K562 (cell line): ENCODE measurements at regions not wholly inside any gene's neighbourhood (a gene's known extent, or its start where the extent isn't known, plus 50 kb on each side); places are given as distances from the start of the nearest gene placed in this dataset.

ENCODE experiments used
- ERF ChIP-seq: fragments of 450-650 bp; formaldehyde crosslinking; IDR thresholded peaks from 2 replicates; pipeline ENCODE4 v1.4.0; 2020; ENCODE audit warnings: mild to moderate bottlenecking, mixed read lengths
- HIVEP1 ChIP-seq: fragments of 250-450 bp; sonication (Bioruptor Pico); IDR thresholded peaks from 2 replicates; pipeline ENCODE4 v1.4.0; 2020; ENCODE audit warnings: mild to moderate bottlenecking
- JUND ChIP-seq, 2 experiments: IDR thresholded peaks; 2 replicates in 1 of 2; 3 replicates in 1 of 2; pipeline ENCODE4 v1.6.1; 2011; ENCODE audit warnings: borderline replicate concordance in 2 of 2, low read depth in 2 of 2, low read length in 2 of 2, improper control_type of control experiment in 1 of 2, missing biosample characterization in 1 of 2, missing genetic modification characterization in 1 of 2, missing genetic modification reagents in 1 of 2
- KLF16 ChIP-seq: IDR thresholded peaks from 2 replicates; pipeline ENCODE4 v1.6.1; 2016; ENCODE audit warnings: antibody characterized with exemption
- NBN ChIP-seq: fragments of 450-650 bp; IDR thresholded peaks from 2 replicates; pipeline ENCODE4 v1.6.1; 2016; ENCODE audit warnings: low read depth, mild to moderate bottlenecking
- NFE2 ChIP-seq: IDR thresholded peaks from 2 replicates; pipeline ENCODE4 v1.6.1; 2014; ENCODE audit warnings: antibody characterized with exemption, low read depth
- REST ChIP-seq, 2 experiments: fragments of 450-650 bp; formaldehyde crosslinking in 1 of 2; IDR thresholded peaks; 2 replicates each; pipeline versions ENCODE4 v1.4.0 to v1.6.1; 2014 to 2020; ENCODE audit warnings: mild to moderate bottlenecking in 2 of 2, borderline replicate concordance in 1 of 2, low read depth in 1 of 2
- SAFB2 ChIP-seq: fragments of 200-400 bp; formaldehyde crosslinking; IDR thresholded peaks from 2 replicates; pipeline ENCODE4 v1.6.1; 2018; ENCODE audit warnings: borderline replicate concordance, low read length, low read depth, moderate library complexity; ENCODE audit not compliant: severe bottlenecking
- SMARCA4 ChIP-seq: fragments of 450-650 bp; IDR thresholded peaks from 2 replicates; pipeline ENCODE4 v1.6.1; 2016
- TCF15 ChIP-seq: fragments of 250-450 bp; sonication (Bioruptor Pico); IDR thresholded peaks from 2 replicates; pipeline ENCODE4 v1.8.0; 2022; ENCODE audit warnings: moderate library complexity, mild to moderate bottlenecking, inconsistent platforms
- TRIM25 ChIP-seq: fragments of 450-650 bp; IDR thresholded peaks from 2 replicates; pipeline ENCODE4 v1.7.0; 2016; ENCODE audit warnings: borderline replicate concordance
- ZBTB34 ChIP-seq: fragments of 250-450 bp; sonication (Bioruptor Pico); IDR thresholded peaks from 2 replicates; pipeline ENCODE4 v1.8.0; 2021; ENCODE audit warnings: mild to moderate bottlenecking, moderate library complexity
- ZNF324 ChIP-seq: fragments of 250-450 bp; sonication (Bioruptor Pico); IDR thresholded peaks from 2 replicates; pipeline ENCODE4 v1.4.0; 2020; ENCODE audit warnings: mild to moderate bottlenecking
- ZNF408 ChIP-seq: fragments of 250-450 bp; sonication (Bioruptor Pico); IDR thresholded peaks from 2 replicates; pipeline ENCODE4 v1.4.0; 2020; ENCODE audit warnings: low read depth, mild to moderate bottlenecking, moderate library complexity
- ZNF699 ChIP-seq: fragments of 250-450 bp; sonication (Bioruptor Pico); IDR thresholded peaks from 2 replicates; pipeline ENCODE4 v1.8.0; 2021; ENCODE audit warnings: mild to moderate bottlenecking, moderate library complexity; ENCODE audit not compliant: insufficient replicate concordance
- ZSCAN29 ChIP-seq: fragments of 450-650 bp; IDR thresholded peaks from 2 replicates; pipeline ENCODE4 v1.6.1; 2017

GRCh38 chr4:137378393-137378792 lies 153.9 kb downstream of the PCDH18 start (continued):
- TF ChIP-seq REST (IDR thresholded peaks at IDR 0.05; ENCODE audit: borderline replicate concordance) = no peak
- TF ChIP-seq REST (CRISPR knock-in tag; IDR thresholded peaks at IDR 0.05; ENCODE audit: low read depth) = no peak
- TF ChIP-seq HIVEP1 (CRISPR knock-in tag) = no peak
- no peak for TF ChIP-seq ZNF408 (CRISPR knock-in tag)
- TF ChIP-seq SAFB2 = no peak
- TF ChIP-seq ERF (CRISPR knock-in tag) = no peak
- no peak for TF ChIP-seq JUND (IDR thresholded peaks at IDR 0.05; ENCODE audit: borderline replicate concordance, low read depth, low read length)
- TF ChIP-seq JUND (tag; IDR thresholded peaks at IDR 0.05; ENCODE audit: borderline replicate concordance, low read depth, low read length) = no peak
- no peak for TF ChIP-seq TRIM25
- no peak for TF ChIP-seq ZSCAN29
- no peak for TF ChIP-seq ZNF699 (CRISPR knock-in tag)
- no peak for TF ChIP-seq TCF15
- no peak for TF ChIP-seq NBN
- no peak for TF ChIP-seq KLF16
- no peak for TF ChIP-seq ZBTB34
- no peak for TF ChIP-seq SMARCA4
- no peak for TF ChIP-seq NFE2
- no peak for TF ChIP-seq ZNF324 (CRISPR knock-in tag)
